ENCODE measurements at regions not wholly inside any gene's neighbourhood (a gene's known extent, or its start where the extent isn't known, plus 50 kb on each side); places are given as distances from the start of the nearest gene placed in this dataset.
"Not testable (repeated sequence)": the region's sequence is repeated elsewhere in the genome, so short reads cannot be mapped to it uniquely, and the experiment has no call there.

- DNase-seq (ENCODE audit: low read depth), result no peak
Measured at GRCh38 chr12:67842124-67842523, 147.1 kb upstream of the IFNG-AS1 start.

- no peak for DNase-seq (ENCODE audit: low read depth)
Measured at GRCh38 chr12:67843257-67843656, 146.0 kb upstream of the IFNG-AS1 start.

- no peak for DNase-seq (ENCODE audit: low read depth)
Measured at GRCh38 chr12:67852701-67853100, 136.5 kb upstream of the IFNG-AS1 start.

GRCh38 chr12:67853204-67853603, 136.0 kb upstream of the IFNG-AS1 start:
- DNase-seq (ENCODE audit: low read depth), result no peak

- DNase-seq (ENCODE audit: low read depth), result no peak
Measured at GRCh38 chr12:67854351-67854750, 134.9 kb upstream of the IFNG-AS1 start.

GRCh38 chr12:67855103-67855502, 134.1 kb upstream of the IFNG-AS1 start:
- no peak for DNase-seq (ENCODE audit: low read depth)

GRCh38 chr12:67871231-67871630, 118.0 kb upstream of the IFNG-AS1 start:
- DNase-seq (ENCODE audit: low read depth), result no peak

GRCh38 chr12:67873355-67873754, 115.9 kb upstream of the IFNG-AS1 start:
- no peak for DNase-seq (ENCODE audit: low read depth)

- DNase-seq (ENCODE audit: low read depth), result no peak
Measured at GRCh38 chr12:67876305-67876915, 112.8 kb upstream of the IFNG-AS1 start.

GRCh38 chr12:67877727-67878126, 111.5 kb upstream of the IFNG-AS1 start:
- DNase-seq (ENCODE audit: low read depth), result no peak

GRCh38 chr12:67879937-67880336, 109.3 kb upstream of the IFNG-AS1 start:
- no peak for DNase-seq (ENCODE audit: low read depth)

GRCh38 chr12:67881565-67881964, 107.7 kb upstream of the IFNG-AS1 start:
- DNase-seq (ENCODE audit: low read depth), result no peak

- DNase-seq (ENCODE audit: low read depth), result no peak
Measured at GRCh38 chr12:67884596-67884995, 104.7 kb upstream of the IFNG-AS1 start.

- DNase-seq (ENCODE audit: low read depth), result no peak
Measured at GRCh38 chr12:67885375-67886169, 103.7 kb upstream of the IFNG-AS1 start.

- DNase-seq (ENCODE audit: low read depth), result no peak
Measured at GRCh38 chr12:67887065-67887464, 102.2 kb upstream of the IFNG-AS1 start.

- DNase-seq (ENCODE audit: low read depth), result no peak
Measured at GRCh38 chr12:67889931-67890330, 99.3 kb upstream of the IFNG-AS1 start.

- DNase-seq (ENCODE audit: low read depth), result no peak
Measured at GRCh38 chr12:67890726-67891258, 98.5 kb upstream of the IFNG-AS1 start.

GRCh38 chr12:67891596-67891995, 97.7 kb upstream of the IFNG-AS1 start:
- no peak for DNase-seq (ENCODE audit: low read depth)

- no peak for DNase-seq (ENCODE audit: low read depth)
Measured at GRCh38 chr12:67892259-67893021, 96.8 kb upstream of the IFNG-AS1 start.

- DNase-seq (ENCODE audit: low read depth), result no peak
Measured at GRCh38 chr12:67893022-67893580, 96.1 kb upstream of the IFNG-AS1 start.

- not testable (repeated sequence) for DNase-seq (ENCODE audit: low read depth)
Measured at GRCh38 chr12:67900418-67900817, 88.8 kb upstream of the IFNG-AS1 start.

- DNase-seq (ENCODE audit: low read depth), result no peak
Measured at GRCh38 chr12:67909091-67909531, 80.1 kb upstream of the IFNG-AS1 start.

Measured in activated T-cell treated with anti-CD3 and anti-CD28 coated beads for 48 hours (primary cell).